IMR-90 (cell line): ENCODE measurements at regions not wholly inside any gene's neighbourhood (a gene's known extent, or its start where the extent isn't known, plus 50 kb on each side); places are given as distances from the start of the nearest gene placed in this dataset.

ENCODE experiments used
- ATAC-seq: fragments of 200-7000 bp; cut with Tn5 transposase; 2 replicates; pipeline ENCODE4 v1.9.1; 2020; ENCODE audit warnings: low read depth, mild to moderate bottlenecking, moderate library complexity
- BruUV-seq: library from RNA; stranded (reverse); fragments of 400-500 nt; replicated peaks from 2 replicates; lab custom pipeline; 2021; lab: Mats Ljungman, UMichigan
- CTCF ChIA-PET: fragments of 300-600 bp; formaldehyde crosslinking; extraction: SDS; loops from one replicate; lab custom pipeline; 2021; ENCODE audit warnings: antibody characterized with exemption; lab: Yijun Ruan, JAX
- POLR2A ChIA-PET: fragments of 300-600 bp; sonication (Branson Sonifier 250); formaldehyde crosslinking; loops from one replicate; lab custom pipeline; 2022; ENCODE audit warnings: antibody characterized with exemption; ENCODE audit not compliant: unreplicated experiment; lab: Charles Lee
- DNase-seq: peaks from one replicate; pipeline ENCODE4 v3.0.0; 2013
- H2AFZ ChIP-seq: replicated peaks from 2 replicates; pipeline ENCODE3; 2013; ENCODE audit warnings: low read length, mild to moderate bottlenecking; ENCODE audit not compliant: poor library complexity
- H2AK5ac ChIP-seq: 2 replicates; pipeline ENCODE4 v1.6.1; 2013; ENCODE audit warnings: low read depth, low read length, inconsistent platforms
- H2AK9ac ChIP-seq: replicated peaks from 2 replicates; pipeline ENCODE3; 2013; ENCODE audit warnings: mild to moderate bottlenecking, low read depth, low read length, moderate library complexity; ENCODE audit not compliant: poor library complexity
- H2BK120ac ChIP-seq: 2 replicates; pipeline ENCODE4 v1.6.1; 2013; ENCODE audit warnings: low read depth, low read length, inconsistent platforms
- H2BK15ac ChIP-seq: 3 replicates; pipeline ENCODE4 v1.6.1; 2013; ENCODE audit warnings: low read depth, low read length, inconsistent platforms
- H2BK20ac ChIP-seq: 2 replicates; pipeline ENCODE4 v1.6.1; 2013; ENCODE audit warnings: low read depth, mild to moderate bottlenecking, inconsistent platforms, low read length, moderate library complexity
- H2BK5ac ChIP-seq: 2 replicates; pipeline ENCODE4 v1.6.1; 2013; ENCODE audit warnings: mild to moderate bottlenecking, low read depth, low read length, inconsistent platforms; ENCODE audit not compliant: poor library complexity, severe bottlenecking
- H3K14ac ChIP-seq: replicated peaks from 2 replicates; pipeline ENCODE4 v1.6.1; 2013; ENCODE audit warnings: low read depth, low read length, inconsistent platforms
- H3K18ac ChIP-seq: 2 replicates; pipeline ENCODE4 v1.6.1; 2013; ENCODE audit warnings: low read depth, low read length, control low read depth
- H3K23ac ChIP-seq: 2 replicates; pipeline ENCODE4 v1.6.1; 2013; ENCODE audit warnings: low read depth, low read length, inconsistent platforms
- H3K27ac ChIP-seq: 2 replicates; pipeline ENCODE4 v1.5.1; 2013; ENCODE audit warnings: mild to moderate bottlenecking, control low read depth, low read length; ENCODE audit not compliant: insufficient read depth
- H3K27me3 ChIP-seq: 2 replicates; pipeline ENCODE4 v1.6.1; 2013; ENCODE audit warnings: low read length; ENCODE audit not compliant: control insufficient read depth, insufficient read depth
- H3K36me3 ChIP-seq: 2 replicates; pipeline ENCODE4 v1.6.1; 2013; ENCODE audit warnings: low read length, mixed read lengths; ENCODE audit not compliant: control insufficient read depth, insufficient read depth
- H3K4ac ChIP-seq: 2 replicates; pipeline ENCODE4 v1.6.1; 2013; ENCODE audit warnings: low read depth, low read length, inconsistent platforms
- H3K4me1 ChIP-seq: 2 replicates; pipeline ENCODE4 v1.6.1; 2013; ENCODE audit warnings: low read length, mixed read lengths; ENCODE audit not compliant: control insufficient read depth, insufficient read depth
- H3K4me2 ChIP-seq: 2 replicates; pipeline ENCODE4 v1.6.1; 2013; ENCODE audit warnings: low read depth, mild to moderate bottlenecking, control low read depth, low read length, moderate library complexity
- H3K4me3 ChIP-seq: 2 replicates; pipeline ENCODE4 v1.5.1; 2013; ENCODE audit warnings: low read depth, mild to moderate bottlenecking, control low read depth, low read length, moderate library complexity; ENCODE audit not compliant: insufficient read depth
- H3K56ac ChIP-seq: 2 replicates; pipeline ENCODE4 v1.6.1; 2013; ENCODE audit warnings: low read length, inconsistent platforms; ENCODE audit not compliant: insufficient read depth; ENCODE audit errors: extremely low read depth
- H3K79me1 ChIP-seq, 2 experiments: 2 replicates each; pipeline ENCODE4 v1.6.1; 2013; ENCODE audit warnings: low read length in 2 of 2, inconsistent platforms in 1 of 2, low read depth in 1 of 2
- H3K9ac ChIP-seq: 2 replicates; pipeline ENCODE4 v1.6.1; 2013; ENCODE audit warnings: low read depth, low read length, control low read depth
- H3K9me1 ChIP-seq: 2 replicates; pipeline ENCODE4 v1.6.1; 2013; ENCODE audit warnings: low read length, inconsistent platforms; ENCODE audit not compliant: insufficient read depth
- H3K9me3 ChIP-seq: 2 replicates; pipeline ENCODE4 v1.6.1; 2013; ENCODE audit warnings: low read length; ENCODE audit not compliant: control insufficient read depth, insufficient read depth
- H4K20me1 ChIP-seq: 2 replicates; pipeline ENCODE4 v1.6.1; 2013; ENCODE audit warnings: low read length, inconsistent platforms; ENCODE audit not compliant: insufficient read depth
- H4K5ac ChIP-seq: 2 replicates; pipeline ENCODE4 v1.6.1; 2013; ENCODE audit warnings: mild to moderate bottlenecking, low read depth, low read length, control low read depth
- H4K8ac ChIP-seq, 2 experiments: 2 replicates each; pipeline ENCODE4 v1.6.1; 2013; ENCODE audit warnings: low read depth in 2 of 2, low read length in 2 of 2, control low read depth in 1 of 2, inconsistent platforms in 1 of 2
- H4K91ac ChIP-seq: 2 replicates; pipeline ENCODE4 v1.6.1; 2013; ENCODE audit warnings: low read depth, low read length, inconsistent platforms; ENCODE audit not compliant: insufficient read depth
- BHLHE40 ChIP-seq: fragments of 150-350 bp; IDR thresholded peaks from 2 replicates; pipeline ENCODE4 v1.6.1; 2016; ENCODE audit warnings: mild to moderate bottlenecking, low read depth, low read length
- CHD1 ChIP-seq: IDR thresholded peaks from 2 replicates; pipeline ENCODE4 v1.6.1; 2012; ENCODE audit warnings: low read depth, low read length, improper control_type of control experiment
- FOS ChIP-seq: fragments of 150-350 bp; IDR thresholded peaks from 2 replicates; pipeline ENCODE4 v1.6.1; 2016; ENCODE audit warnings: low read depth, low read length
- MAFK ChIP-seq: IDR thresholded peaks from 2 replicates; pipeline ENCODE4 v1.6.1; 2012; ENCODE audit warnings: low read depth, low read length, improper control_type of control experiment
- MAZ ChIP-seq: IDR thresholded peaks from 2 replicates; pipeline ENCODE4 v1.6.1; 2012; ENCODE audit warnings: low read depth, mild to moderate bottlenecking, low read length, improper control_type of control experiment, moderate library complexity, borderline replicate concordance
- MXI1 ChIP-seq: IDR thresholded peaks from 2 replicates; pipeline ENCODE4 v1.6.1; 2012; ENCODE audit warnings: low read depth, mild to moderate bottlenecking, low read length, moderate library complexity, borderline replicate concordance
- NFE2L2 ChIP-seq: fragments of 150-350 bp; IDR thresholded peaks from 2 replicates; pipeline ENCODE4 v1.6.1; 2016; ENCODE audit warnings: low read depth, mild to moderate bottlenecking, low read length
- POLR2A ChIP-seq: IDR thresholded peaks from 2 replicates; pipeline ENCODE4 v1.6.1; 2012; ENCODE audit warnings: mild to moderate bottlenecking, low read depth, low read length
- RAD21 ChIP-seq: IDR thresholded peaks from 2 replicates; pipeline ENCODE4 v1.6.1; 2012; ENCODE audit warnings: low read length, improper control_type of control experiment
- RCOR1 ChIP-seq: IDR thresholded peaks from 2 replicates; pipeline ENCODE4 v1.6.1; 2012; ENCODE audit warnings: mild to moderate bottlenecking, low read length, improper control_type of control experiment; ENCODE audit not compliant: insufficient replicate concordance
- RFX5 ChIP-seq: IDR thresholded peaks from 2 replicates; pipeline ENCODE4 v1.8.0; 2012; ENCODE audit warnings: low read depth, mild to moderate bottlenecking, low read length, moderate library complexity
- SMC3 ChIP-seq: fragments of 150-350 bp; IDR thresholded peaks from 2 replicates; pipeline ENCODE4 v1.6.1; 2016; ENCODE audit warnings: low read depth, mild to moderate bottlenecking, antibody characterized with exemption, low read length, moderate library complexity
- WGBS, 2 experiments: methylation state at CpG; one replicate each; pipeline versions ENCODE4 v1.1.5 to v1.1.7; 2013; ENCODE audit warnings: missing lambda C conversion rate in 2 of 2; ENCODE audit not compliant: insufficient read length in 1 of 2; ENCODE audit errors: extremely low coverage in 2 of 2; 5-methylcytosine and 5-hydroxymethylcytosine counted together
- dilution Hi-C: fragments of 300-500 bp; cut with HindIII; formaldehyde crosslinking; loops from one replicate; pipeline ENCODE4 v1.14.3; 2018; ENCODE audit warnings: low sequenced_read_pairs; ENCODE audit not compliant: unreplicated experiment
- in situ Hi-C: fragments of 300-500 bp; cut with MboI; formaldehyde crosslinking; loops from 3 replicates; pipeline ENCODE4 v1.14.3; 2019; ENCODE audit warnings: low sequenced_read_pairs, inconsistent platforms, mixed read lengths
- intact Hi-C: fragments of 100-400 bp; cut with micrococcal nuclease; formaldehyde crosslinking; loops from 2 replicates; pipeline ENCODE4 v1.10.0; 2022
- TF ChIP-seq, protein P1 (sequence below): fragments of 150-350 bp; IDR thresholded peaks from 2 replicates; pipeline ENCODE4 v1.6.1; 2016; ENCODE audit warnings: low read depth, mild to moderate bottlenecking, low read length, moderate library complexity, borderline replicate concordance
- TF ChIP-seq, protein P2 (sequence below): conservative IDR thresholded peaks from 2 replicates; pipeline ENCODE4 v1.5.1; 2012; ENCODE audit warnings: mild to moderate bottlenecking, low read depth, low read length, improper control_type of control experiment

DNA sequence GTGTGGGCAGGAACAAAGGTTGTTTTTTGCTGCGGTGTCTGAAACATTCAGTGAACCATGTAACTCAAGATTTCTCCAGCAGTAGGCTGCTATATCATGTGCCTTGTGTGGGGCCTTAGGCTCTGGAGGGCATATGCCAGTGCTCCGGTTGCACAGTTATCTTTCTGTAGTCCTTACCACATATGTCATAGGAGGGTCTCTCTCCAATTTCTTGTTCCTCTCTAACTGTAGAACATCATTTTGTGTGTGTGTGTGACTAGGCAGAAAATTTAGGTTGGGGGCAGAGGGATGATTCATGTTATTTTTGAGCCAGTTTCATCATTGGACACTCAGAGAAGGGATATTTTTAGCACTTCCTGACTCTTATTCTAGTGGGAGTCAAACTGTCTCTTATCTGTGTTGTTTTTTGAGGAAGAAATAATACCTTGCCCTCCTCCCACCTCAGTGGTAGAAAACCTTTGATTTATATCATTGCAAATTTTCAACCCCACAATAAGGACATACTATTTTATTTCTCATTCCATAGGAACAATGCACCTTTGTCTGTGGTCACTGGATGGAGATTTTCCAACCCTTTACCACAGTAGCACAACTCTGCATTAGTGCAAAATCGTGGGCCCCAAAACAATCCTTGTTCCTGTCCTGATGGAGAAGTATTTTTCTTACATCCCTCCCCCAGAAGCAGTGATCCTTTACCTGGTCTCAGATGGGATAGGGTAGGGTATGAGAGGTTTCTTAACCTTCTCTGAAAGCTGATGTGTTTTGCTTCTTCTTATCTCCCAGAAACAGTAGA is 113.9 kb downstream of the CCDC74A start:
- Histone ChIP-seq H4K20me1 (no peaks in the 10 kb centered on the region), H2AK5ac (no peak overlapping the region; the same call in 1 of the 2 replicates), H2AFZ (no peak overlapping the region), H4K91ac (peak overlapping the region; percentile 45; the same call in 1 of the 2 replicates), H3K18ac (peak overlapping the region; percentile 75; the same call in 1 of the 2 replicates), H3K4me1 (peaks cover 5% of the 10 kb centered on the region), H3K36me3 (no peaks in the 10 kb centered on the region), H3K27ac (peak overlapping the region; percentile 44; the same call in 1 of the 2 replicates), H2AK9ac (no peak overlapping the region), H4K5ac (no peak overlapping the region), H2BK15ac (peak overlapping the region; percentile 32; the same call in 2 of the 3 replicates), H3K27me3 (peaks cover under 1% of the 10 kb centered on the region; the same call in 1 of the 2 replicates), H3K4ac (peak overlapping the region; percentile 52; the same call in 1 of the 2 replicates), H3K56ac (no peak overlapping the region), H3K9me3 (no peaks in the 10 kb centered on the region), H4K8ac (peak overlapping the region in 1 of 2 experiments; percentile 66; a peak in 1 of 4 replicates), H3K4me2 (peak overlapping the region; percentile 81; the same call in 1 of the 2 replicates), H3K14ac (peak overlapping the region; percentile 76), H2BK5ac (peak overlapping the region; percentile 41), H3K9ac (no peak overlapping the region), H3K23ac (peak overlapping the region; percentile 82; the same call in 1 of the 2 replicates), H3K79me1 (no peaks in the 10 kb centered on the region), H2BK20ac (peak overlapping the region; percentile 70), H3K4me3 (no peak overlapping the region), H3K9me1 (peaks cover 6% of the 10 kb centered on the region; the same call in 1 of the 2 replicates), H2BK120ac (peak overlapping the region; percentile 88)
- dilution Hi-C loops: no loop called here
- WGBS, 2 experiments: no CpG with 5 or more reads among the region's 3 CpGs
- ATAC-seq (0 out of 2 replicates have a peak, but pooled peaks have one; percentile 32), DNase-seq (peak; percentile 53)
- ChIA-PET POLR2A (no interaction called here), CTCF (no interaction called here)
- intact Hi-C loops: no loop called here
- in situ Hi-C loops: no loop called here
- BruUV-seq: no TSS peak
- TF ChIP-seq, protein P1, sequence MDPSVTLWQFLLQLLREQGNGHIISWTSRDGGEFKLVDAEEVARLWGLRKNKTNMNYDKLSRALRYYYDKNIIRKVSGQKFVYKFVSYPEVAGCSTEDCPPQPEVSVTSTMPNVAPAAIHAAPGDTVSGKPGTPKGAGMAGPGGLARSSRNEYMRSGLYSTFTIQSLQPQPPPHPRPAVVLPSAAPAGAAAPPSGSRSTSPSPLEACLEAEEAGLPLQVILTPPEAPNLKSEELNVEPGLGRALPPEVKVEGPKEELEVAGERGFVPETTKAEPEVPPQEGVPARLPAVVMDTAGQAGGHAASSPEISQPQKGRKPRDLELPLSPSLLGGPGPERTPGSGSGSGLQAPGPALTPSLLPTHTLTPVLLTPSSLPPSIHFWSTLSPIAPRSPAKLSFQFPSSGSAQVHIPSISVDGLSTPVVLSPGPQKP: no peak
- TF ChIP-seq MAFK (peak; percentile 20; the same call in 1 of the 2 replicates), RFX5 (no peak), NFE2L2 (peak; percentile 78), FOS (no peak), RCOR1 (no peak), CHD1 (no peak), MAZ (no peak), SMC3 (no peak), MXI1 (no peak), POLR2A (no peak), RAD21 (no peak), BHLHE40 (no peak)
- TF ChIP-seq, protein P2, sequence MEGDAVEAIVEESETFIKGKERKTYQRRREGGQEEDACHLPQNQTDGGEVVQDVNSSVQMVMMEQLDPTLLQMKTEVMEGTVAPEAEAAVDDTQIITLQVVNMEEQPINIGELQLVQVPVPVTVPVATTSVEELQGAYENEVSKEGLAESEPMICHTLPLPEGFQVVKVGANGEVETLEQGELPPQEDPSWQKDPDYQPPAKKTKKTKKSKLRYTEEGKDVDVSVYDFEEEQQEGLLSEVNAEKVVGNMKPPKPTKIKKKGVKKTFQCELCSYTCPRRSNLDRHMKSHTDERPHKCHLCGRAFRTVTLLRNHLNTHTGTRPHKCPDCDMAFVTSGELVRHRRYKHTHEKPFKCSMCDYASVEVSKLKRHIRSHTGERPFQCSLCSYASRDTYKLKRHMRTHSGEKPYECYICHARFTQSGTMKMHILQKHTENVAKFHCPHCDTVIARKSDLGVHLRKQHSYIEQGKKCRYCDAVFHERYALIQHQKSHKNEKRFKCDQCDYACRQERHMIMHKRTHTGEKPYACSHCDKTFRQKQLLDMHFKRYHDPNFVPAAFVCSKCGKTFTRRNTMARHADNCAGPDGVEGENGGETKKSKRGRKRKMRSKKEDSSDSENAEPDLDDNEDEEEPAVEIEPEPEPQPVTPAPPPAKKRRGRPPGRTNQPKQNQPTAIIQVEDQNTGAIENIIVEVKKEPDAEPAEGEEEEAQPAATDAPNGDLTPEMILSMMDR: no peak
